Motor neuron (in vitro differentiated cells): ENCODE measurements at regions not wholly inside any gene's neighbourhood (a gene's known extent, or its start where the extent isn't known, plus 50 kb on each side); places are given as distances from the start of the nearest gene placed in this dataset.

ENCODE experiments used
- ATAC-seq, 8 experiments: fragments of 200-7000 bp; cut with Tn5 transposase; replicated peaks in 6 of 8; 2 replicates each; pipeline ENCODE4 v1.8.0; 2021; ENCODE audit warnings: mild to moderate bottlenecking in 8 of 8, moderate library complexity in 8 of 8
- H3K27ac ChIP-seq, 2 donors: fragments of 250-450 bp; sonication (Bioruptor Pico); 2 replicates each; pipeline ENCODE4 v1.9.0; 2021; ENCODE audit warnings: antibody characterized with exemption in 2 of 2, mild to moderate bottlenecking in 2 of 2, moderate library complexity in 1 of 2
- H3K4me1 ChIP-seq, 2 donors: fragments of 250-450 bp; sonication (Bioruptor Pico); replicated peaks in 1 of 2; 2 replicates each; pipeline ENCODE4 v1.6.1; 2021; ENCODE audit warnings: antibody characterized with exemption in 2 of 2, mild to moderate bottlenecking in 2 of 2, moderate library complexity in 1 of 2
- H3K4me3 ChIP-seq, 5 donors: fragments of 250-450 bp; sonication (Bioruptor Pico); 2 replicates each; pipeline ENCODE4 v1.9.0; 2021; ENCODE audit warnings: antibody characterized with exemption in 5 of 5, mild to moderate bottlenecking in 5 of 5, moderate library complexity in 4 of 5
- WGBS, 10 experiments: fragments of 450-650 bp; shearing (Covaris generic); methylation state at CpG; one replicate each; pipeline ENCODE4 v1.0.0; 2022; 5-methylcytosine and 5-hydroxymethylcytosine counted together
- in situ Hi-C, 9 experiments: fragments of 400-800 bp; cut with MboI; loops; one replicate each; pipeline ENCODE4 v1.15.0; 2021; ENCODE audit warnings: low sequenced_read_pairs in 9 of 9, low pct_unique_long_range_greater_than_20kb in 2 of 9; ENCODE audit not compliant: unreplicated experiment in 9 of 9

- 73 to 80% methylated on average over 1 to 4 of the region's 10 CpGs; no CpG with 5 or more reads in 8 of the 10 experiments for WGBS, 10 experiments
- ATAC-seq, result peak in 4 of 8 experiments; percentile 1 to 48 (median 28)
- Histone ChIP-seq H3K27ac (no peak overlapping the region), H3K4me3 (no peak overlapping the region), H3K4me1 (peaks cover 14 to 30% of the 10 kb centered on the region in 2 donors)
- in situ Hi-C loops, result loop anchor here in 6 of 9 experiments (25.0 kb wide), 3 partner anchors 140 to 260 kb away; partner anchors contain the start of genes LRCOL1 (in 3 of the 6) and P2RX2 (in 3 of the 6)
Measured at GRCh38 chr12:132422040-132422380, 67.9 kb upstream of the FBRSL1 start.

- no peak overlapping the region for H3K27ac ChIP-seq
- peaks cover 14 to 43% of the 10 kb centered on the region in 2 donors for H3K4me1 ChIP-seq
- 0 to 51% (median 31%) methylated on average over 1 to 14 of the region's 18 CpGs; no CpG with 5 or more reads in 2 of the 10 experiments for WGBS, 10 experiments
- in situ Hi-C loops, result loop anchor here in 6 of 9 experiments (25.0 kb wide), 3 partner anchors 143 to 257 kb away; partner anchors contain the start of genes LRCOL1 (in 3 of the 6) and P2RX2 (in 3 of the 6)
- H3K4me3 ChIP-seq, result no peak overlapping the region
- ATAC-seq, result no peak
Measured at GRCh38 chr12:132419631-132420246, 70.2 kb upstream of the FBRSL1 start.

GRCh38 chr12:132418393-132418925, 71.5 kb upstream of the FBRSL1 start:
- in situ Hi-C loops, result loop anchor here in 6 of 9 experiments (25.0 kb wide), 3 partner anchors 144 to 256 kb away; partner anchors contain the start of genes LRCOL1 (in 3 of the 6) and P2RX2 (in 3 of the 6)
- Histone ChIP-seq H3K4me1 (peaks cover 5 to 35% of the 10 kb centered on the region in 2 donors), H3K4me3 (no peak overlapping the region), H3K27ac (no peak overlapping the region)
- ATAC-seq, result no peak
- WGBS, 10 experiments, result 59 to 100% (median 90%) methylated on average over 2 to 3 of the region's 3 CpGs; no CpG with 5 or more reads in 2 of the 10 experiments

GRCh38 chr12:132417741-132418140, 72.2 kb upstream of the FBRSL1 start:
- no peak for ATAC-seq
- no peak overlapping the region for H3K4me3 ChIP-seq
- in situ Hi-C loops, result loop anchor here in 6 of 9 experiments (25.0 kb wide), 3 partner anchors 145 to 255 kb away; partner anchors contain the start of genes LRCOL1 (in 3 of the 6) and P2RX2 (in 3 of the 6)

GRCh38 chr12:132416827-132417226, 73.1 kb upstream of the FBRSL1 start:
- no peak overlapping the region for H3K4me3 ChIP-seq
- in situ Hi-C loops, result loop anchor here in 6 of 9 experiments (25.0 kb wide), 3 partner anchors 145 to 255 kb away; partner anchors contain the start of genes LRCOL1 (in 3 of the 6) and P2RX2 (in 3 of the 6)
- WGBS, 10 experiments, result no CpG with 5 or more reads among the region's 14 CpGs
- peaks cover 0 to 24% of the 10 kb centered on the region in 2 donors for H3K4me1 ChIP-seq
- ATAC-seq, result no peak
- H3K27ac ChIP-seq, result no peak overlapping the region

More at GRCh38 chr12:132417741-132418140, 72.2 kb upstream of the FBRSL1 start:
- 60 to 100% (median 84%) methylated on average over 1 to 8 of the region's 15 CpGs; no CpG with 5 or more reads in 6 of the 10 experiments for WGBS, 10 experiments
- Histone ChIP-seq H3K27ac (no peak overlapping the region), H3K4me1 (peaks cover 0 to 30% of the 10 kb centered on the region in 2 donors)

GRCh38 chr12:132416121-132416673, 73.8 kb upstream of the FBRSL1 start:
- WGBS, 10 experiments, result 60 to 97% methylated on average over 2 to 6 of the region's 25 CpGs; no CpG with 5 or more reads in 8 of the 10 experiments
- H3K27ac ChIP-seq, result no peak overlapping the region
- no peak for ATAC-seq
- in situ Hi-C loops, result loop anchor here in 6 of 9 experiments (25.0 kb wide), 3 partner anchors 146 to 254 kb away; partner anchors contain the start of genes LRCOL1 (in 3 of the 6) and P2RX2 (in 3 of the 6)
- no peak overlapping the region for H3K4me3 ChIP-seq
- peaks cover 0 to 24% of the 10 kb centered on the region in 2 donors for H3K4me1 ChIP-seq

GRCh38 chr12:132415327-132416120, 74.4 kb upstream of the FBRSL1 start:
- 20 to 58% (median 45%) methylated on average over 1 to 3 of the region's 25 CpGs; no CpG with 5 or more reads in 6 of the 10 experiments for WGBS, 10 experiments
- H3K27ac ChIP-seq, result no peak overlapping the region
- no peak overlapping the region for H3K4me3 ChIP-seq
- peak; percentile 4 to 66 (median 22) for ATAC-seq
- H3K4me1 ChIP-seq, result peaks cover 0 to 24% of the 10 kb centered on the region in 2 donors
- in situ Hi-C loops, result loop anchor here in 6 of 9 experiments (25.0 kb wide), 3 partner anchors 147 to 253 kb away; partner anchors contain the start of genes LRCOL1 (in 3 of the 6) and P2RX2 (in 3 of the 6)

- peak overlapping the region in 2 of 5 donors; percentile 5 to 12 for H3K4me3 ChIP-seq
- in situ Hi-C loops, result loop anchor here in 6 of 9 experiments (25.0 kb wide), 3 partner anchors 148 to 252 kb away; partner anchors contain the start of genes LRCOL1 (in 3 of the 6) and P2RX2 (in 3 of the 6)
- WGBS, 10 experiments, result 0 to 67% methylated on average over 2 of the region's 30 CpGs; no CpG with 5 or more reads in 8 of the 10 experiments
- peak; percentile 86 to 99 (median 92) for ATAC-seq
- H3K4me1 ChIP-seq, result peaks cover 0 to 24% of the 10 kb centered on the region in 2 donors
- no peak overlapping the region for H3K27ac ChIP-seq
Measured at GRCh38 chr12:132414634-132415326, 75.2 kb upstream of the FBRSL1 start.

- in situ Hi-C loops, result loop anchor here in 6 of 9 experiments (25.0 kb wide), 3 partner anchors 148 to 252 kb away; partner anchors contain the start of genes LRCOL1 (in 3 of the 6) and P2RX2 (in 3 of the 6)
- Histone ChIP-seq H3K4me3 (no peak overlapping the region), H3K4me1 (peaks cover 0 to 22% of the 10 kb centered on the region in 2 donors), H3K27ac (no peak overlapping the region)
- ATAC-seq, result peak in 6 of 8 experiments; percentile 41 to 67 (median 54)
- WGBS, 10 experiments, result 26 to 54% methylated on average over 7 to 16 of the region's 36 CpGs; no CpG with 5 or more reads in 8 of the 10 experiments
Measured at GRCh38 chr12:132413931-132414588, 75.9 kb upstream of the FBRSL1 start.

- no peak for ATAC-seq
Measured at GRCh38 chr12:132411457-132411856, 78.5 kb upstream of the FBRSL1 start.

GRCh38 chr12:132410849-132411248, 79.1 kb upstream of the FBRSL1 start:
- ATAC-seq, result no peak
- in situ Hi-C loops, result loop anchor here in 6 of 9 experiments (25.0 kb wide), 3 partner anchors 151 to 249 kb away; partner anchors contain the start of genes LRCOL1 (in 3 of the 6) and P2RX2 (in 3 of the 6)
- H3K27ac ChIP-seq, result no peak overlapping the region
- WGBS, 10 experiments, result 0% methylated on average over 1 of the region's 14 CpGs; no CpG with 5 or more reads in 9 of the 10 experiments
- H3K4me3 ChIP-seq, result no peak overlapping the region
- H3K4me1 ChIP-seq, result peaks cover 2 to 17% of the 10 kb centered on the region in 2 donors

More at GRCh38 chr12:132411457-132411856, 78.5 kb upstream of the FBRSL1 start:
- no peak overlapping the region for H3K4me3 ChIP-seq
- in situ Hi-C loops, result loop anchor here in 6 of 9 experiments (25.0 kb wide), 3 partner anchors 151 to 249 kb away; partner anchors contain the start of genes LRCOL1 (in 3 of the 6) and P2RX2 (in 3 of the 6)
- whole genome bisulfite sequencing, 10 experiments, result 0 to 100% (median 57%) methylated on average over 1 to 2 of the region's 7 CpGs; no CpG with 5 or more reads in 6 of the 10 experiments
- peaks cover 2 to 23% of the 10 kb centered on the region in 2 donors for H3K4me1 ChIP-seq
- no peak overlapping the region for H3K27ac ChIP-seq
